Heart left ventricle (tissue), 16 donors: ENCODE measurements at regions not wholly inside any gene's neighbourhood (a gene's known extent, or its start where the extent isn't known, plus 50 kb on each side); places are given as distances from the start of the nearest gene placed in this dataset.
"Not testable (repeated sequence)": the region's sequence is repeated elsewhere in the genome, so short reads cannot be mapped to it uniquely, and the experiment has no call there.

Source experiments
- ATAC-seq, 4 donors: fragments of 200-7000 bp; cut with Tn5 transposase; one replicate each; pipeline ENCODE4 v1.9.1; 2020 to 2022; ENCODE audit warnings: moderate library complexity in 4 of 4, mild to moderate bottlenecking in 3 of 4, moderate number of reproducible peaks in 1 of 4
- DNase-seq, 5 donors: peaks; one replicate each; pipeline ENCODE4 v3.0.0-alpha.2; 2020
- H3K27ac ChIP-seq, 12 donors: fragments of 200-600 bp; sonication (generic) in 4 of 12; one replicate each; pipeline versions ENCODE4 v1.5.0 to v1.8.0; 2016 to 2022; ENCODE audit warnings: mild to moderate bottlenecking in 2 of 12
- H3K27me3 ChIP-seq, 9 donors: fragments of 200-600 bp; sonication (generic) in 2 of 9; one replicate each; pipeline versions ENCODE4 v1.5.1 to v1.8.0; 2016 to 2022; ENCODE audit warnings: mild to moderate bottlenecking in 3 of 9
- H3K36me3 ChIP-seq, 9 donors: fragments of 200-600 bp; sonication (generic) in 2 of 9; one replicate each; pipeline versions ENCODE4 v1.5.0 to v1.8.0; 2018 to 2022; ENCODE audit warnings: mild to moderate bottlenecking in 2 of 9
- H3K4me1 ChIP-seq, 12 donors: fragments of 200-600 bp; sonication (generic) in 4 of 12; one replicate each; pipeline versions ENCODE4 v1.5.0 to v1.8.0; 2016 to 2022; ENCODE audit warnings: mild to moderate bottlenecking in 3 of 12
- H3K4me3 ChIP-seq, 12 donors: fragments of 200-600 bp; sonication (generic) in 4 of 12; one replicate each; pipeline versions ENCODE4 v1.5.0 to v1.8.0; 2017 to 2022; ENCODE audit warnings: mild to moderate bottlenecking in 9 of 12, moderate library complexity in 4 of 12
- H3K9me3 ChIP-seq, 12 donors: fragments of 200-600 bp; sonication (generic) in 4 of 12; one replicate each; pipeline versions ENCODE4 v1.5.0 to v1.8.0; 2016 to 2022; ENCODE audit warnings: mild to moderate bottlenecking in 1 of 12
- WGBS, 4 donors: extraction: QIAGEN DNeasy Blood & Tissue Kit in 2 of 4; methylation state at CpG; one replicate each; pipeline versions ENCODE4 v1.1.5 to v1.1.7; 2013 to 2018; 5-methylcytosine and 5-hydroxymethylcytosine counted together
- intact Hi-C, 10 donors: fragments of 100-400 bp; cut with DNase I; formaldehyde crosslinking; loops; one replicate each; pipeline versions ENCODE4 v1.11.1 to v1.14.2; 2022
- donor health status: ischemic (EF 13 %, LVEDD 7.1; RV severe dilation, severe dysfunction).
- donor health status: healthy with polysubstance abuse.
- donor health status: DM: no; HTN: yes; CAD: no.
- donor health status: DM: no; HTN: no; CAD: no.
- donor health status: ischemic (EF 25% LVEDD 6.9; RV normal size, moderate dysfunction).
- donor health status: ischemic (EF 25% LVEDD 5.7; RV mildly dilated, moderate dysfunction).
- donor health status: healthy.
- donor health status: DM: yes; HTN: yes; CAD: no.
- donor health status: ischemic (EF 35%, LVEDD 5.7; RV mildly dilated, moderate dysfunction).
- donor health status: nonischemic (EF 11% LVEDD 7.7; RV severe dilation, severe dysfunction).
- donor health status: DM: yes; HTN: yes; CAD: no.
- donor health status: PGD.
- donor health status: ischemic (EF 29% LVEDD 5.4; RV normal size, mild dysfunction).
- donor health status: nonischemic (EF 23%, LVEDD 6.1; RV moderate dilation, normal function).

- H3K27me3 ChIP-seq, H3K9me3 ChIP-seq, H3K27ac ChIP-seq, H3K36me3 ChIP-seq, intact Hi-C loops, H3K4me1 ChIP-seq, H3K4me3 ChIP-seq, DNase-seq: not testable (repeated sequence)
- no CpG with 5 or more reads among the region's 2 CpGs for WGBS, 4 donors
- ATAC-seq, result peak in 1 of 4 donors; percentile 20
These were observed 174.8 kb upstream of the NBPF9 start for GRCh38 chr1:149278156-149278555.

- ATAC-seq, H3K9me3 ChIP-seq, intact Hi-C loops, H3K27ac ChIP-seq, H3K36me3 ChIP-seq, H3K4me1 ChIP-seq, H3K27me3 ChIP-seq, H3K4me3 ChIP-seq, DNase-seq: not testable (repeated sequence)
These were observed 175.7 kb upstream of the NBPF9 start for GRCh38 chr1:149279015-149279414.

DNA sequence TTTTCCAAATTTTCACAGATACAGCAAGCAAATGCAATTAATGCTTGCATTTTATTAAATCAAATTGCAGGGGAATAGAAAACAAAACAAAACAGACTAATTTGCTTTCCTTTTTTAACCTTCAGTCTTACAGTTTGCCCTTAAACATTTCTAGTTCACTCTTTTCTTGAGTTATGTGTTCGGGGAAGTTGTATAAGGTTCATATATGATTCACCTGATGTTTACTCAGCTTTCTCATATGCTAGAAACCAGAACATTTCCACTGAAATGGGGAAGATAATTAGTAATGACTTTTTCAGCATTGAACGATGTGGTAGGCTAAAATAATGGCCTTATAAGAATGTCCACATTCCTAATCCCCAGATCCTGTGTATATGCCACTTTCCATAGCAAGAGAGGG, 176.2 kb upstream of the NBPF9 start:
- H3K36me3 ChIP-seq, H3K27ac ChIP-seq, intact Hi-C loops, H3K4me3 ChIP-seq, ATAC-seq, DNase-seq, H3K9me3 ChIP-seq, H3K4me1 ChIP-seq, H3K27me3 ChIP-seq: not testable (repeated sequence)
- WGBS, 4 donors, result 67 to 85% (median 71%) methylated on average over 1 of the region's 2 CpGs

GRCh38 chr1:149284773-149285172, 181.4 kb upstream of the NBPF9 start:
- no CpG with 5 or more reads among the region's 4 CpGs for WGBS, 4 donors
- DNase-seq, H3K36me3 ChIP-seq, intact Hi-C loops, H3K27me3 ChIP-seq, H3K4me1 ChIP-seq, H3K9me3 ChIP-seq, H3K4me3 ChIP-seq, H3K27ac ChIP-seq: not testable (repeated sequence)
- peak; percentile 54 to 73 (median 62) for ATAC-seq

- ATAC-seq, result peak; percentile 6 to 45 (median 21)
- DNase-seq, H3K27ac ChIP-seq, H3K4me3 ChIP-seq, H3K4me1 ChIP-seq, intact Hi-C loops, H3K9me3 ChIP-seq, H3K27me3 ChIP-seq, H3K36me3 ChIP-seq: not testable (repeated sequence)
- no CpG with 5 or more reads among the region's 14 CpGs for WGBS, 4 donors
These were observed 181.9 kb upstream of the NBPF9 start for GRCh38 chr1:149285205-149285604.

GRCh38 chr1:149285638-149286037, 182.3 kb upstream of the NBPF9 start:
- intact Hi-C loops, H3K27ac ChIP-seq, H3K4me1 ChIP-seq, H3K27me3 ChIP-seq, H3K9me3 ChIP-seq, H3K36me3 ChIP-seq: not testable (repeated sequence)
- 0% methylated on average over 13 to 14 of the region's 38 CpGs; no CpG with 5 or more reads in 2 of the 4 donors for WGBS, 4 donors
- peak overlapping the region in 5 of 12 donors; percentile 19 to 47 (median 28) for H3K4me3 ChIP-seq
- DNase-seq (peak; percentile 49 to 76 (median 58)), ATAC-seq (peak; percentile 86 to 92 (median 90))

DNA sequence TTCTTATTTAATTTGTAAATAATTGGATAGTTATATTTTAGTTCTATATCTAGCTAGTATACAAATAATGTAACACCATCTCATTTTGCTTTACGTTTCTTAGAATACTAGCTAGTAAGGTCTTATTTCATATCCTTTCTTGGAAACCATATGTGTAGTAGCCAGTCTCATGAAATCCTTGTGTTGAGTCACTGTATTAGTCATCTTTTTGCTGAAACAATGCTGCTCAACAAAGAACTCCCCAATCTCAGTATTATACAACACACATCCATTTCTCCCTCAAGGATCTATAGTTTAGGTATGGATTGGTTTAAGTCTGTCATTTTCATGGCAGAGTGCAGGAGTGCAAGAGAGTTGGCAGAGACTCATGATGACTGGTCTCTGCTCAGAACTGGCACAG, 185.2 kb upstream of the NBPF9 start:
- intact Hi-C loops, H3K27ac ChIP-seq: not testable (repeated sequence)

GRCh38 chr1:149300478-149301218, 174.2 kb upstream of the NBPF19 start:
- H3K9me3 ChIP-seq, intact Hi-C loops, H3K36me3 ChIP-seq, H3K4me1 ChIP-seq, H3K27ac ChIP-seq, H3K4me3 ChIP-seq, DNase-seq, H3K27me3 ChIP-seq: not testable (repeated sequence)
- peak; percentile 36 to 78 (median 46) for ATAC-seq
- WGBS, 4 donors, result no CpG with 5 or more reads among the region's 3 CpGs

More for the DNA sequence above, 185.2 kb upstream of the NBPF9 start:
- not testable (repeated sequence) for DNase-seq, H3K36me3 ChIP-seq, H3K9me3 ChIP-seq, H3K4me1 ChIP-seq, H3K27me3 ChIP-seq, H3K4me3 ChIP-seq
- peak in 1 of 4 donors; percentile 5 for ATAC-seq
- WGBS, 4 donors, result 81 to 95% (median 91%) methylated on average over 1 of the region's 1 CpG

- not testable (repeated sequence) for ATAC-seq
These were observed 173.6 kb upstream of the NBPF19 start for GRCh38 chr1:149301282-149301681.

DNA sequence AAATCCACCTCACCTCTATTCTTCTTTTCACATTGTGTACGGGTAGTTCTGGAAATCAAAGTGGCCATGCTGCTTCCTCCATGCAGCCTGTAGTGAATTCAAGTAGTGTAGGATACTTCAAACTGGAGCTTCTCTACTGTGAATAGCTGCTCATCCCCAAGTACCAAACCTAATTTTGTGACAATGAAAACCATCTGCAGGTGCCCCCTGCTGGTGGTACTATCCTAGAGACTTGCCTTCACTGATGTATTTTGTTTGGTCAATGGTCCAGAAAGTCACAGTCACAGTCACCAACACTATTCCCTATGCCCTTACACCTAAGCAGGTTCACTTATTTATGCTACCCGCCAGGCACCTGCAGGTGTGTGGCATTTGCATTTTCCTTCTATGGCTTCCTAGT, 170.0 kb upstream of the NBPF19 start:
- no CpG with 5 or more reads among the region's 2 CpGs for WGBS, 4 donors
- H3K27me3 ChIP-seq, H3K9me3 ChIP-seq, DNase-seq, H3K27ac ChIP-seq, H3K36me3 ChIP-seq, H3K4me3 ChIP-seq, intact Hi-C loops, H3K4me1 ChIP-seq: not testable (repeated sequence)
- peak; percentile 52 to 87 (median 84) for ATAC-seq

More at GRCh38 chr1:149301282-149301681, 173.6 kb upstream of the NBPF19 start:
- 52 to 73% (median 64%) methylated on average over 3 to 4 of the region's 4 CpGs for WGBS, 4 donors
- DNase-seq, H3K4me3 ChIP-seq, H3K27me3 ChIP-seq, H3K27ac ChIP-seq, intact Hi-C loops, H3K9me3 ChIP-seq, H3K36me3 ChIP-seq, H3K4me1 ChIP-seq: not testable (repeated sequence)

DNA sequence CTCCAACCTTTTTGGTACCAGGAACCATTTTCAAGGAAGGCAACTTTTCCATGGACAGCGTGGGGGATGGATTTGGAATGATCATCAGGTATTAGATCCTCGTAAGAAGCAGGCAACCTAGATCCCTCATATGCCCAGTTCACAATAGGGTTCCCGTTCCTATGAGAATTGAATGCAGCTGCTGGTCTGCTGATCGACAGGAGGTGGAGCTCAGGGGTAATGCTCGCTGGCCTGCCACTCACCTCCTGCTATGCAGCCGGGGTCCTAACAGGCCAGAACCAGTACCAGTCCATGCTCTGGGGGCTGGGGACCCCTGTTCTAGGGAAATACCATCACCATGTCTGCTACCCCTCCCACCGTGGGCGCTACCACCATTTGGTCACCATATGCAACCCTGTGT, 167.2 kb upstream of the NBPF19 start:
- WGBS, 4 donors, result 88 to 98% (median 90%) methylated on average over 2 of the region's 8 CpGs; no CpG with 5 or more reads in 1 of the 4 donors
- H3K27ac ChIP-seq, H3K9me3 ChIP-seq, H3K27me3 ChIP-seq, H3K4me3 ChIP-seq, intact Hi-C loops, H3K4me1 ChIP-seq, ATAC-seq, DNase-seq, H3K36me3 ChIP-seq: not testable (repeated sequence)
